AG09319 (cell line): ENCODE measurements at regions not wholly inside any gene's neighbourhood (a gene's known extent, or its start where the extent isn't known, plus 50 kb on each side); places are given as distances from the start of the nearest gene placed in this dataset.

Experiments used
- DNase-seq: peaks from one replicate; pipeline ENCODE4 v3.0.0-alpha.2; 2010; ENCODE audit warnings: low read depth; ENCODE audit errors: extremely low read depth
- CTCF ChIP-seq: IDR thresholded peaks from 2 replicates; pipeline ENCODE4 v1.5.1; 2011; ENCODE audit warnings: low read depth, mild to moderate bottlenecking, inconsistent platforms, low read length, moderate library complexity

GRCh38 chr16:35823342-35823741 is 2363.9 kb downstream of the TP53TG3F start:
- DNase-seq: no peak

GRCh38 chr16:35841632-35842031 is 2382.2 kb downstream of the TP53TG3F start:
- DNase-seq: no peak
- TF ChIP-seq CTCF: no peak

More at GRCh38 chr16:35823342-35823741, 2363.9 kb downstream of the TP53TG3F start:
- TF ChIP-seq CTCF: no peak

- TF ChIP-seq CTCF: no peak
Measured at GRCh38 chr16:35862242-35862641, 2402.8 kb downstream of the TP53TG3F start.

GRCh38 chr16:35868630-35869029 is 2409.2 kb downstream of the TP53TG3F start:
- DNase-seq: no peak
- TF ChIP-seq CTCF: no peak

More at GRCh38 chr16:35862242-35862641, 2402.8 kb downstream of the TP53TG3F start:
- DNase-seq: no peak

GRCh38 chr16:35873472-35873871 is 2414.1 kb downstream of the TP53TG3F start:
- DNase-seq: no peak
- TF ChIP-seq CTCF: no peak

GRCh38 chr16:35881654-35882053 is 2422.2 kb downstream of the TP53TG3F start:
- no peak for DNase-seq
- TF ChIP-seq CTCF: no peak

GRCh38 chr16:35906440-35906839 is 2447.0 kb downstream of the TP53TG3F start:
- no peak for TF ChIP-seq CTCF
- no peak for DNase-seq
